ENCODE measurements at regions not wholly inside any gene's neighbourhood (a gene's known extent, or its start where the extent isn't known, plus 50 kb on each side); places are given as distances from the start of the nearest gene placed in this dataset.

GRCh38 chrX:147710301-147710700 is 201.4 kb upstream of the FMR1 start:
- no peak for DNase-seq

- no peak for DNase-seq
Measured at GRCh38 chrX:147733369-147733768, 178.3 kb upstream of the FMR1 start.

GRCh38 chrX:147735364-147735763 is 176.4 kb upstream of the FMR1 start:
- no peak for DNase-seq

GRCh38 chrX:147736045-147736444 is 175.7 kb upstream of the FMR1 start:
- no peak for DNase-seq

- no peak for DNase-seq
Measured at GRCh38 chrX:147737690-147738089, 174.0 kb upstream of the FMR1 start.

GRCh38 chrX:147738265-147738664 is 173.5 kb upstream of the FMR1 start:
- DNase-seq, result no peak

GRCh38 chrX:147739196-147739595 is 172.5 kb upstream of the FMR1 start:
- DNase-seq, result no peak

- no peak for DNase-seq
Measured at GRCh38 chrX:147741776-147742175, 169.9 kb upstream of the FMR1 start.

GRCh38 chrX:147749308-147749707 is 162.4 kb upstream of the FMR1 start:
- no peak for DNase-seq

GRCh38 chrX:147757750-147758149 is 154.0 kb upstream of the FMR1 start:
- DNase-seq, result no peak

GRCh38 chrX:147763131-147763530 is 148.6 kb upstream of the FMR1 start:
- DNase-seq, result no peak

- no peak for DNase-seq
Measured at GRCh38 chrX:147764868-147765267, 146.9 kb upstream of the FMR1 start.

GRCh38 chrX:147770858-147771257 is 140.9 kb upstream of the FMR1 start:
- DNase-seq, result no peak

GRCh38 chrX:147776988-147777387 is 134.7 kb upstream of the FMR1 start:
- DNase-seq, result no peak

- no peak for DNase-seq
Measured at GRCh38 chrX:147779173-147779572, 132.5 kb upstream of the FMR1 start.

- no peak for DNase-seq
Measured at GRCh38 chrX:147781844-147782243, 129.9 kb upstream of the FMR1 start.

GRCh38 chrX:147788641-147789350 is 122.9 kb upstream of the FMR1 start:
- DNase-seq, result no peak

- no peak for DNase-seq
Measured at GRCh38 chrX:147800663-147801062, 111.1 kb upstream of the FMR1 start.

- DNase-seq, result no peak
Measured at GRCh38 chrX:147803948-147804347, 107.8 kb upstream of the FMR1 start.

- DNase-seq, result no peak
Measured at GRCh38 chrX:147811803-147812202, 99.9 kb upstream of the FMR1 start.

GRCh38 chrX:147827070-147827469 is 84.6 kb upstream of the FMR1 start:
- DNase-seq, result no peak

- no peak for DNase-seq
Measured at GRCh38 chrX:147828719-147829118, 83.0 kb upstream of the FMR1 start.

GRCh38 chrX:147832707-147833348 is 78.9 kb upstream of the FMR1 start:
- DNase-seq, result no peak

- no peak for DNase-seq
Measured at GRCh38 chrX:147838465-147839131, 73.1 kb upstream of the FMR1 start.
